WTC11 (cell line): ENCODE measurements at regions not wholly inside any gene's neighbourhood (a gene's known extent, or its start where the extent isn't known, plus 50 kb on each side); places are given as distances from the start of the nearest gene placed in this dataset.

Experiments
- ATAC-seq: fragments of 200-7000 bp; cut with Tn5 transposase; 2 replicates; pipeline ENCODE4 v1.10.0; 2021; ENCODE audit warnings: mild to moderate bottlenecking, moderate library complexity
- CTCF ChIA-PET: fragments of 300-600 bp; sonication (Branson Sonifier 250); formaldehyde crosslinking; loops from one replicate; lab custom pipeline; 2021; ENCODE audit warnings: antibody characterized with exemption; lab: Charles Lee
- POLR2A ChIA-PET: fragments of 350-600 bp; sonication (Branson Sonifier 250); formaldehyde crosslinking; loops from one replicate; lab custom pipeline; 2021; ENCODE audit warnings: antibody characterized with exemption; lab: Charles Lee
- DNase-seq: peaks from one replicate; pipeline ENCODE4 v3.0.0; 2021; ENCODE audit warnings: low spot score
- H3K27ac Mint-ChIP-seq: 2 replicates; pipeline ENCODE4 v1.8.0; 2021; ENCODE audit warnings: mixed read lengths
- H3K27me3 Mint-ChIP-seq: 2 replicates; pipeline ENCODE4 v1.8.0; 2021; ENCODE audit warnings: low read depth, mild to moderate bottlenecking, moderate library complexity, mixed read lengths
- H3K36me3 Mint-ChIP-seq: 2 replicates; pipeline ENCODE4 v1.8.0; 2021; ENCODE audit warnings: mixed read lengths
- H3K4me1 Mint-ChIP-seq: 2 replicates; pipeline ENCODE4 v1.8.0; 2022; ENCODE audit warnings: mixed read lengths
- H3K4me3 Mint-ChIP-seq: 2 replicates; pipeline ENCODE4 v1.8.0; 2021; ENCODE audit warnings: mild to moderate bottlenecking, moderate library complexity, mixed read lengths
- H3K9me3 Mint-ChIP-seq: 2 replicates; pipeline ENCODE4 v1.8.0; 2021; ENCODE audit warnings: mixed read lengths
- ARID4B ChIP-seq: sonication (generic); formaldehyde crosslinking; IDR thresholded peaks from 2 replicates; pipeline ENCODE4 v1.8.0; 2023; ENCODE audit warnings: missing genetic modification reagents, mild to moderate bottlenecking, borderline replicate concordance
- ATF1 ChIP-seq: sonication (generic); formaldehyde crosslinking; IDR thresholded peaks from 2 replicates; pipeline ENCODE4 v1.8.1; 2023; ENCODE audit warnings: mild to moderate bottlenecking, moderate library complexity, missing genetic modification reagents
- ESRRA ChIP-seq: sonication (generic); formaldehyde crosslinking; IDR thresholded peaks from 2 replicates; pipeline ENCODE4 v1.8.1; 2022; ENCODE audit warnings: mild to moderate bottlenecking, missing genetic modification reagents, borderline replicate concordance
- FOXJ3 ChIP-seq: sonication (generic); formaldehyde crosslinking; IDR thresholded peaks from 2 replicates; pipeline ENCODE4 v1.9.0; 2021; ENCODE audit warnings: missing genetic modification reagents, mild to moderate bottlenecking, borderline replicate concordance
- HMGA2 ChIP-seq: fragments of 250-450 bp; sonication (Bioruptor Pico); IDR thresholded peaks from 2 replicates; pipeline ENCODE4 v1.4.0; 2021; ENCODE audit warnings: mild to moderate bottlenecking, moderate library complexity
- NR3C1 ChIP-seq: sonication (generic); formaldehyde crosslinking; conservative IDR thresholded peaks from 2 replicates; pipeline ENCODE4 v1.8.1; 2023; ENCODE audit warnings: low read depth, mild to moderate bottlenecking, missing genetic modification reagents
- PRDM15 ChIP-seq: sonication (generic); formaldehyde crosslinking; IDR thresholded peaks from 2 replicates; pipeline ENCODE4 v1.8.0; 2022; ENCODE audit warnings: missing genetic modification reagents
- PRRX2 ChIP-seq: fragments of 250-450 bp; sonication (Bioruptor Pico); IDR thresholded peaks from 2 replicates; pipeline ENCODE4 v1.8.0; 2021; ENCODE audit warnings: mild to moderate bottlenecking
- SOX15 ChIP-seq: fragments of 250-450 bp; sonication (Bioruptor Pico); IDR thresholded peaks from 2 replicates; pipeline ENCODE4 v1.9.0; 2021; ENCODE audit warnings: mild to moderate bottlenecking
- ZBTB21 ChIP-seq: sonication (generic); formaldehyde crosslinking; IDR thresholded peaks from 2 replicates; pipeline ENCODE4 v1.8.1; 2023; ENCODE audit warnings: mild to moderate bottlenecking, missing genetic modification reagents, borderline replicate concordance
- ZNF423 ChIP-seq: fragments of 250-450 bp; sonication (Bioruptor Pico); IDR thresholded peaks from 2 replicates; pipeline ENCODE4 v2.1.2; 2022; ENCODE audit warnings: mild to moderate bottlenecking, moderate library complexity
- TF ChIP-seq, protein P1 (sequence below): fragments of 250-450 bp; sonication (Bioruptor Pico); IDR thresholded peaks from 2 replicates; pipeline ENCODE4 v1.9.0; 2021; ENCODE audit warnings: mild to moderate bottlenecking, borderline replicate concordance

DNA sequence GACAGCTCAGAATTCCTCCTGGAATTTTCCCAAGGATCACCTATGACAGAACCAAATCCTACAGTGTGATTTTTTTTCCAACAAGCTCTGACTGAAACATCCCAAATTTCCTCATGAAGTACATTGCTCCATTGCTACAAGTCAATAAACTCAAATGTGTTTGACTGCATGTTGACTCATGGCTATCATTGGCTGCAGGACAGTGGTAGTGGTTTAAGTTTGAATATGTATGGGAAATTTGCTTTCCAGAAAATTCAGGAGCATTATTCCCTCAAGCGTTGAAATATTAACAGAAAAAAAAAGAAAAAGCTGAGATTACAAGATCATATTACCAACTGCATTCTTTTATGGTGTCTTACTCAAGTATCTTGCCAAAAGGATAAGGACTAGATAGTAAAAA, 402.8 kb upstream of the DSEL start (continued):
- no peak for TF ChIP-seq ATF1 (CRISPR knock-in tag)
- no peak for TF ChIP-seq PRDM15 (CRISPR knock-in tag)

- 0 out of 2 replicates have a peak, but pooled peaks cover 3% of the 10 kb centered on the region for H3K4me1 Mint-ChIP-seq
- ChIA-PET CTCF (no interaction called here), POLR2A (no interaction called here)
- DNase-seq: no peak
- H3K27ac Mint-ChIP-seq: no peak overlapping the region
- no peak overlapping the region for H3K4me3 Mint-ChIP-seq
- peaks cover 11% of the 10 kb centered on the region for H3K9me3 Mint-ChIP-seq
- H3K27me3 Mint-ChIP-seq: no peaks in the 10 kb centered on the region
- no peak for ATAC-seq
- H3K36me3 Mint-ChIP-seq: no peaks in the 10 kb centered on the region
- TF ChIP-seq PRRX2: no peak
- TF ChIP-seq ESRRA (CRISPR knock-in tag): no peak
- TF ChIP-seq ZNF423 (CRISPR knock-in tag): no peak
- TF ChIP-seq ARID4B (CRISPR knock-in tag): no peak
- TF ChIP-seq FOXJ3 (CRISPR knock-in tag): no peak
- TF ChIP-seq HMGA2: no peak
- TF ChIP-seq SOX15 (CRISPR knock-in tag): no peak
- TF ChIP-seq NR3C1 (CRISPR knock-in tag): no peak
These were observed 399.6 kb upstream of the DSEL start for GRCh38 chr18:67916097-67916496.

GRCh38 chr18:67913040-67913439, 396.5 kb upstream of the DSEL start:
- ChIA-PET CTCF (no interaction called here), POLR2A (no interaction called here)
- no peak overlapping the region for H3K4me3 Mint-ChIP-seq
- DNase-seq (no peak), ATAC-seq (no peak)
- peaks cover 4% of the 10 kb centered on the region; the same call in 1 of the 2 replicates for H3K9me3 Mint-ChIP-seq
- no peak overlapping the region for H3K27ac Mint-ChIP-seq
- H3K36me3 Mint-ChIP-seq: no peaks in the 10 kb centered on the region
- TF ChIP-seq, protein P1, sequence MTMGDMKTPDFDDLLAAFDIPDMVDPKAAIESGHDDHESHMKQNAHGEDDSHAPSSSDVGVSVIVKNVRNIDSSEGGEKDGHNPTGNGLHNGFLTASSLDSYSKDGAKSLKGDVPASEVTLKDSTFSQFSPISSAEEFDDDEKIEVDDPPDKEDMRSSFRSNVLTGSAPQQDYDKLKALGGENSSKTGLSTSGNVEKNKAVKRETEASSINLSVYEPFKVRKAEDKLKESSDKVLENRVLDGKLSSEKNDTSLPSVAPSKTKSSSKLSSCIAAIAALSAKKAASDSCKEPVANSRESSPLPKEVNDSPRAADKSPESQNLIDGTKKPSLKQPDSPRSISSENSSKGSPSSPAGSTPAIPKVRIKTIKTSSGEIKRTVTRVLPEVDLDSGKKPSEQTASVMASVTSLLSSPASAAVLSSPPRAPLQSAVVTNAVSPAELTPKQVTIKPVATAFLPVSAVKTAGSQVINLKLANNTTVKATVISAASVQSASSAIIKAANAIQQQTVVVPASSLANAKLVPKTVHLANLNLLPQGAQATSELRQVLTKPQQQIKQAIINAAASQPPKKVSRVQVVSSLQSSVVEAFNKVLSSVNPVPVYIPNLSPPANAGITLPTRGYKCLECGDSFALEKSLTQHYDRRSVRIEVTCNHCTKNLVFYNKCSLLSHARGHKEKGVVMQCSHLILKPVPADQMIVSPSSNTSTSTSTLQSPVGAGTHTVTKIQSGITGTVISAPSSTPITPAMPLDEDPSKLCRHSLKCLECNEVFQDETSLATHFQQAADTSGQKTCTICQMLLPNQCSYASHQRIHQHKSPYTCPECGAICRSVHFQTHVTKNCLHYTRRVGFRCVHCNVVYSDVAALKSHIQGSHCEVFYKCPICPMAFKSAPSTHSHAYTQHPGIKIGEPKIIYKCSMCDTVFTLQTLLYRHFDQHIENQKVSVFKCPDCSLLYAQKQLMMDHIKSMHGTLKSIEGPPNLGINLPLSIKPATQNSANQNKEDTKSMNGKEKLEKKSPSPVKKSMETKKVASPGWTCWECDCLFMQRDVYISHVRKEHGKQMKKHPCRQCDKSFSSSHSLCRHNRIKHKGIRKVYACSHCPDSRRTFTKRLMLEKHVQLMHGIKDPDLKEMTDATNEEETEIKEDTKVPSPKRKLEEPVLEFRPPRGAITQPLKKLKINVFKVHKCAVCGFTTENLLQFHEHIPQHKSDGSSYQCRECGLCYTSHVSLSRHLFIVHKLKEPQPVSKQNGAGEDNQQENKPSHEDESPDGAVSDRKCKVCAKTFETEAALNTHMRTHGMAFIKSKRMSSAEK: no peak
- no peak for TF ChIP-seq ZBTB21 (CRISPR knock-in tag)
- 0 out of 2 replicates have a peak, but pooled peaks cover 3% of the 10 kb centered on the region for H3K4me1 Mint-ChIP-seq
- H3K27me3 Mint-ChIP-seq: no peaks in the 10 kb centered on the region
